ENCODE measurements at regions not wholly inside any gene's neighbourhood (a gene's known extent, or its start where the extent isn't known, plus 50 kb on each side); places are given as distances from the start of the nearest gene placed in this dataset.

- no peak for TF ChIP-seq ZBTB33 (IDR thresholded peaks at IDR 0.05; ENCODE audit: borderline replicate concordance, low read depth)
- no peak for TF ChIP-seq EP300 (IDR thresholded peaks at IDR 0.05; ENCODE audit: borderline replicate concordance in 1 of 2, low read depth in 1 of 2, low read length in 1 of 2)
- TF ChIP-seq CHD2 (IDR thresholded peaks at IDR 0.05; ENCODE audit: low read length, partially characterized antibody): no peak
- no peak for TF ChIP-seq RXRA (IDR thresholded peaks at IDR 0.05; ENCODE audit: borderline replicate concordance, low read depth)
- TF ChIP-seq USF1 (IDR thresholded peaks at IDR 0.05; ENCODE audit: borderline replicate concordance, low read depth): no peak
- TF ChIP-seq TCF12 (IDR thresholded peaks at IDR 0.05): no peak
- no peak for TF ChIP-seq GABPA (IDR thresholded peaks at IDR 0.05; ENCODE audit: low read depth)
- TF ChIP-seq FOSL2 (IDR thresholded peaks at IDR 0.05; ENCODE audit: borderline replicate concordance, low read depth): no peak
- TF ChIP-seq ELF1 (IDR thresholded peaks at IDR 0.05): no peak
- no peak for TF ChIP-seq FOXJ3 (CRISPR knock-in tag; IDR thresholded peaks at IDR 0.05)
These were observed 127.6 kb downstream of the EIF4E start (continued) for GRCh38 chr4:98801259-98801725.

- WGBS (ENCODE audit: low lambda C conversion rate): 70% methylated on average over 7 of the region's 7 CpGs
- no peak overlapping the region for H3K27ac ChIP-seq (ENCODE audit: low read depth in 2 of 2, low read length in 1 of 2)
- ChIA-PET CTCF (no interaction called here), POLR2A (no interaction called here)
- H3K9ac ChIP-seq: no peak overlapping the region
- H3F3A ChIP-seq (replicated peaks; ENCODE audit: insufficient read depth): no peaks in the 10 kb centered on the region
- DNase-seq: no peak
- H3K79me2 ChIP-seq (ENCODE audit: insufficient read depth): no peaks in the 10 kb centered on the region
- H3K36me3 ChIP-seq (replicated peaks in 1 of 2; ENCODE audit: control insufficient read depth in 1 of 2, insufficient read depth in 2 of 2, low read length in 1 of 2): no peaks in the 10 kb centered on the region
- H3K9me3 ChIP-seq: no peaks in the 10 kb centered on the region
- TF ChIP-seq EZH2phosphoT487 (IDR thresholded peaks at IDR 0.05; ENCODE audit: borderline replicate concordance, low read depth) (no peak), CHD2 (IDR thresholded peaks at IDR 0.05; ENCODE audit: low read length, partially characterized antibody) (no peak), FOSL2 (IDR thresholded peaks at IDR 0.05; ENCODE audit: borderline replicate concordance, low read depth) (no peak), PBX3 (IDR thresholded peaks at IDR 0.05) (no peak), GATA2 (CRISPR knock-in tag; IDR thresholded peaks at IDR 0.05) (no peak), FOXJ3 (CRISPR knock-in tag; IDR thresholded peaks at IDR 0.05) (no peak), USF2 (IDR thresholded peaks at IDR 0.05; ENCODE audit: borderline replicate concordance, low read depth, low read length) (no peak), FOXM1 (IDR thresholded peaks at IDR 0.05; ENCODE audit: low read depth) (no peak), MAX (IDR thresholded peaks at IDR 0.05; ENCODE audit: low read depth) (no peak), SIN3A (IDR thresholded peaks at IDR 0.05; ENCODE audit: borderline replicate concordance, low read depth, low read length) (no peak), RCOR1 (IDR thresholded peaks at IDR 0.05; ENCODE audit: low read length) (no peak), JUND (IDR thresholded peaks at IDR 0.05) (no peak), MEF2A (IDR thresholded peaks at IDR 0.05; ENCODE audit: borderline replicate concordance, low read depth) (no peak)
- H3K4me1 ChIP-seq (ENCODE audit: control insufficient read depth in 1 of 2, insufficient read depth in 2 of 2, low read depth in 1 of 2, low read length in 1 of 2): no peaks in the 10 kb centered on the region
- H3K4me3 ChIP-seq (ENCODE audit: low read depth in 2 of 2, low read length in 1 of 2): no peak overlapping the region
- H3K9me2 ChIP-seq: no peaks in the 10 kb centered on the region
- no peaks in the 10 kb centered on the region for H4K20me1 ChIP-seq (ENCODE audit: insufficient read depth)
- H3K4me2 ChIP-seq: no peak overlapping the region
- no peaks in the 10 kb centered on the region for H3K27me3 ChIP-seq (ENCODE audit: insufficient read depth)
- H2AFZ ChIP-seq (ENCODE audit: low read depth): no peak overlapping the region
These were observed 131.9 kb downstream of the EIF4E start for GRCh38 chr4:98796991-98797390.

Measured in SK-N-SH (cell line).